ENCODE measurements at regions not wholly inside any gene's neighbourhood (a gene's known extent, or its start where the extent isn't known, plus 50 kb on each side); places are given as distances from the start of the nearest gene placed in this dataset.

GRCh38 chr1:181981821-181982220, 79.7 kb downstream of the ZNF648 start:
- Histone ChIP-seq H3K9ac (ENCODE audit: low read depth in 1 of 2, low read length in 2 of 2) (no peak overlapping the region), H3K27ac (ENCODE audit: low read depth in 1 of 2, low read length in 2 of 2) (no peak overlapping the region), H3K4me1 (ENCODE audit: control insufficient read depth in 4 of 4, insufficient read depth in 4 of 4, low read length in 3 of 4) (no peaks in the 10 kb centered on the region), H3K4me3 (ENCODE audit: low read depth in 1 of 3, low read length in 3 of 3) (no peak overlapping the region), H3K36me3 (ENCODE audit: control insufficient read depth in 4 of 4, insufficient read depth in 3 of 4, low read depth in 1 of 4, low read length in 3 of 4) (no peaks in the 10 kb centered on the region), H3K9me3 (ENCODE audit: control insufficient read depth in 4 of 4, low read length in 3 of 4) (peaks cover 0 to 3% (median 0%) of the 10 kb centered on the region in 4 donors), H3K27me3 (ENCODE audit: control insufficient read depth in 4 of 4, insufficient read depth in 4 of 4, low read length in 3 of 4) (no peaks in the 10 kb centered on the region)
- no peak for TF ChIP-seq RXRA (IDR thresholded peaks at IDR 0.05)
- no peak for TF ChIP-seq GABPA (IDR thresholded peaks at IDR 0.05 in 1 of 2, conservative IDR thresholded peaks at IDR 0.05 in 1 of 2)
- TF ChIP-seq NR2F2 (IDR thresholded peaks at IDR 0.05), result no peak
- TF ChIP-seq, protein P1, sequence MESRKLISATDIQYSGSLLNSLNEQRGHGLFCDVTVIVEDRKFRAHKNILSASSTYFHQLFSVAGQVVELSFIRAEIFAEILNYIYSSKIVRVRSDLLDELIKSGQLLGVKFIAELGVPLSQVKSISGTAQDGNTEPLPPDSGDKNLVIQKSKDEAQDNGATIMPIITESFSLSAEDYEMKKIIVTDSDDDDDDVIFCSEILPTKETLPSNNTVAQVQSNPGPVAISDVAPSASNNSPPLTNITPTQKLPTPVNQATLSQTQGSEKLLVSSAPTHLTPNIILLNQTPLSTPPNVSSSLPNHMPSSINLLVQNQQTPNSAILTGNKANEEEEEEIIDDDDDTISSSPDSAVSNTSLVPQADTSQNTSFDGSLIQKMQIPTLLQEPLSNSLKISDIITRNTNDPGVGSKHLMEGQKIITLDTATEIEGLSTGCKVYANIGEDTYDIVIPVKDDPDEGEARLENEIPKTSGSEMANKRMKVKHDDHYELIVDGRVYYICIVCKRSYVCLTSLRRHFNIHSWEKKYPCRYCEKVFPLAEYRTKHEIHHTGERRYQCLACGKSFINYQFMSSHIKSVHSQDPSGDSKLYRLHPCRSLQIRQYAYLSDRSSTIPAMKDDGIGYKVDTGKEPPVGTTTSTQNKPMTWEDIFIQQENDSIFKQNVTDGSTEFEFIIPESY (IDR thresholded peaks at IDR 0.05), result no peak
- TF ChIP-seq, protein P2, sequence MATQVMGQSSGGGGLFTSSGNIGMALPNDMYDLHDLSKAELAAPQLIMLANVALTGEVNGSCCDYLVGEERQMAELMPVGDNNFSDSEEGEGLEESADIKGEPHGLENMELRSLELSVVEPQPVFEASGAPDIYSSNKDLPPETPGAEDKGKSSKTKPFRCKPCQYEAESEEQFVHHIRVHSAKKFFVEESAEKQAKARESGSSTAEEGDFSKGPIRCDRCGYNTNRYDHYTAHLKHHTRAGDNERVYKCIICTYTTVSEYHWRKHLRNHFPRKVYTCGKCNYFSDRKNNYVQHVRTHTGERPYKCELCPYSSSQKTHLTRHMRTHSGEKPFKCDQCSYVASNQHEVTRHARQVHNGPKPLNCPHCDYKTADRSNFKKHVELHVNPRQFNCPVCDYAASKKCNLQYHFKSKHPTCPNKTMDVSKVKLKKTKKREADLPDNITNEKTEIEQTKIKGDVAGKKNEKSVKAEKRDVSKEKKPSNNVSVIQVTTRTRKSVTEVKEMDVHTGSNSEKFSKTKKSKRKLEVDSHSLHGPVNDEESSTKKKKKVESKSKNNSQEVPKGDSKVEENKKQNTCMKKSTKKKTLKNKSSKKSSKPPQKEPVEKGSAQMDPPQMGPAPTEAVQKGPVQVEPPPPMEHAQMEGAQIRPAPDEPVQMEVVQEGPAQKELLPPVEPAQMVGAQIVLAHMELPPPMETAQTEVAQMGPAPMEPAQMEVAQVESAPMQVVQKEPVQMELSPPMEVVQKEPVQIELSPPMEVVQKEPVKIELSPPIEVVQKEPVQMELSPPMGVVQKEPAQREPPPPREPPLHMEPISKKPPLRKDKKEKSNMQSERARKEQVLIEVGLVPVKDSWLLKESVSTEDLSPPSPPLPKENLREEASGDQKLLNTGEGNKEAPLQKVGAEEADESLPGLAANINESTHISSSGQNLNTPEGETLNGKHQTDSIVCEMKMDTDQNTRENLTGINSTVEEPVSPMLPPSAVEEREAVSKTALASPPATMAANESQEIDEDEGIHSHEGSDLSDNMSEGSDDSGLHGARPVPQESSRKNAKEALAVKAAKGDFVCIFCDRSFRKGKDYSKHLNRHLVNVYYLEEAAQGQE (IDR thresholded peaks at IDR 0.05), result no peak
- no peak for TF ChIP-seq SP1 (IDR thresholded peaks at IDR 0.05)
- TF ChIP-seq CTCF (IDR thresholded peaks at IDR 0.05; ENCODE audit: low read depth, low read length, missing input control), result no peak
- no peak for TF ChIP-seq FOXA2 (IDR thresholded peaks at IDR 0.05)
- TF ChIP-seq RAD21 (IDR thresholded peaks at IDR 0.05), result no peak
- no peak for TF ChIP-seq EGR1 (IDR thresholded peaks at IDR 0.05; ENCODE audit: low read depth in 2 of 2)
- TF ChIP-seq YY1 (IDR thresholded peaks at IDR 0.05), result no peak
- no peak for TF ChIP-seq ATF3 (IDR thresholded peaks at IDR 0.05)
- no peak for TF ChIP-seq HNF4G (IDR thresholded peaks at IDR 0.05)
- no peak for TF ChIP-seq MAX (IDR thresholded peaks at IDR 0.05)
- TF ChIP-seq TAF1 (conservative IDR thresholded peaks at IDR 0.05), result no peak
- no peak for TF ChIP-seq FOXA1 (IDR thresholded peaks at IDR 0.05)
- WGBS, result 88% methylated on average over 4 of the region's 4 CpGs
- DNase-seq (ENCODE audit: low spot score), result no peak

DNA sequence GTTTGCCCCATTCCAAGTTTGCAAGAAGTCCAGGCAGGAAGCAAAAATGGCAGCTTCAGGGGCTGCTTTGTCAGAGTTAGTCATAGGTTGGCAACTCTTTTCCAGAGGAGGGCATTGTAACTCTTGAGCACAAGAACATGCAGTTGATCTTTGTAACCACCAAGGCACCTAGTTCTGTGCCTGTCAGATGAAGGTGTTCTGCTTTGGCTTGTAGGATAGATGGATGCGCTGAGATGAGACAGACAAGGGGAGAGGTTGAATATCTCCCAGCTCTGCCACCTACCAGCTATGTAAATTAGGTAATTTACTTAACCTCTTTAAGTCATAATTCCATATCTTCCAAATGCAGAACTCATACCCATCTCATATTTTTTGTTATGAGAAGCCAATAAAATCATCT, 89.3 kb downstream of the ZNF648 start:
- Histone ChIP-seq H3K4me1 (ENCODE audit: control insufficient read depth in 4 of 4, insufficient read depth in 4 of 4, low read length in 3 of 4) (no peaks in the 10 kb centered on the region), H3K27ac (ENCODE audit: low read depth in 1 of 2, low read length in 2 of 2) (no peak overlapping the region), H3K4me3 (ENCODE audit: low read depth in 1 of 3, low read length in 3 of 3) (no peak overlapping the region), H3K27me3 (ENCODE audit: control insufficient read depth in 4 of 4, insufficient read depth in 4 of 4, low read length in 3 of 4) (peaks cover 0 to 2% (median 0%) of the 10 kb centered on the region in 4 donors), H3K9ac (ENCODE audit: low read depth in 1 of 2, low read length in 2 of 2) (no peak overlapping the region), H3K9me3 (ENCODE audit: control insufficient read depth in 4 of 4, low read length in 3 of 4) (peaks cover 0 to 9% (median 4%) of the 10 kb centered on the region in 4 donors), H3K36me3 (ENCODE audit: control insufficient read depth in 4 of 4, insufficient read depth in 3 of 4, low read depth in 1 of 4, low read length in 3 of 4) (no peaks in the 10 kb centered on the region)
- no peak for DNase-seq (ENCODE audit: low spot score)
- WGBS, result 95% methylated on average over 1 of the region's 1 CpG
- TF ChIP-seq SP1 (IDR thresholded peaks at IDR 0.05) (no peak), GABPA (IDR thresholded peaks at IDR 0.05 in 1 of 2, conservative IDR thresholded peaks at IDR 0.05 in 1 of 2) (no peak), NR2F2 (IDR thresholded peaks at IDR 0.05) (no peak), TAF1 (conservative IDR thresholded peaks at IDR 0.05) (no peak), FOXA2 (IDR thresholded peaks at IDR 0.05) (no peak), MAX (IDR thresholded peaks at IDR 0.05) (no peak), HNF4A (conservative IDR thresholded peaks at IDR 0.05) (no peak), ATF3 (IDR thresholded peaks at IDR 0.05) (no peak), EGR1 (IDR thresholded peaks at IDR 0.05; ENCODE audit: low read depth in 2 of 2) (no peak), YY1 (IDR thresholded peaks at IDR 0.05) (no peak), RXRA (IDR thresholded peaks at IDR 0.05) (no peak), JUND (IDR thresholded peaks at IDR 0.05) (no peak), RAD21 (IDR thresholded peaks at IDR 0.05) (no peak), HNF4G (IDR thresholded peaks at IDR 0.05) (no peak)
- TF ChIP-seq, protein P2 (IDR thresholded peaks at IDR 0.05), result no peak

Data from liver (tissue), 8 donors.